GM12864 (cell line): ENCODE measurements at regions not wholly inside any gene's neighbourhood (a gene's known extent, or its start where the extent isn't known, plus 50 kb on each side); places are given as distances from the start of the nearest gene placed in this dataset.
"Not testable (repeated sequence)": the region's sequence is repeated elsewhere in the genome, so short reads cannot be mapped to it uniquely, and the experiment has no call there.

ENCODE experiments used
- DNase-seq: peaks from one replicate; pipeline ENCODE4 v3.0.0-alpha.2; 2011; ENCODE audit warnings: low read depth
- H3K4me3 ChIP-seq: 2 replicates; pipeline ENCODE4 v1.5.1; 2011; ENCODE audit warnings: mild to moderate bottlenecking, low read depth, low read length, control low read depth
- TF ChIP-seq, protein P1 (sequence below): IDR thresholded peaks from 2 replicates; pipeline ENCODE4 v1.5.1; 2011; ENCODE audit warnings: low read depth, mild to moderate bottlenecking, moderate library complexity, low read length, control low read depth, inconsistent platforms; ENCODE audit errors: missing control alignments

DNA sequence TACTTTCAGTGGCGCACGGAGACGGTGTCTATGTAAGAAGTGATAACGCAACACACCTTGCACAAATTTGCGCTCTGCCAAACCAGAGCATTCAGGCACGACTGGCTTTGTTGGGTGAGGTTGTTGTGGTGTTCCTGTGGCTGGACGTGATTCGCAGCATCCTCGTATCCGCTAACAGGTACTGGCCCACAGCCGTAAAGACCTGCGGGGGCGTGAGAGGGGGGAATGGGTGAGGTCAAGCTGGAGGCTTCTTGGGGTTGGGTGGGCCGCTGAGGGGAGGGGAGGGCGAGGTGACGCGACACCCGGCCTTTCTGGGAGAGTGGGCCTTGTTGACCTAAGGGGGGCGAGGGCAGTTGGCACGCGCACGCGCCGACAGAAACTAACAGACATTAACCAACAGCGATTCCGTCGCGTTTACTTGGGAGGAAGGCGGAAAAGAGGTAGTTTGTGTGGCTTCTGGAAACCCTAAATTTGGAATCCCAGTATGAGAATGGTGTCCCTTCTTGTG lies 510.9 kb downstream of the KCNJ18 start:
- TF ChIP-seq, protein P1, sequence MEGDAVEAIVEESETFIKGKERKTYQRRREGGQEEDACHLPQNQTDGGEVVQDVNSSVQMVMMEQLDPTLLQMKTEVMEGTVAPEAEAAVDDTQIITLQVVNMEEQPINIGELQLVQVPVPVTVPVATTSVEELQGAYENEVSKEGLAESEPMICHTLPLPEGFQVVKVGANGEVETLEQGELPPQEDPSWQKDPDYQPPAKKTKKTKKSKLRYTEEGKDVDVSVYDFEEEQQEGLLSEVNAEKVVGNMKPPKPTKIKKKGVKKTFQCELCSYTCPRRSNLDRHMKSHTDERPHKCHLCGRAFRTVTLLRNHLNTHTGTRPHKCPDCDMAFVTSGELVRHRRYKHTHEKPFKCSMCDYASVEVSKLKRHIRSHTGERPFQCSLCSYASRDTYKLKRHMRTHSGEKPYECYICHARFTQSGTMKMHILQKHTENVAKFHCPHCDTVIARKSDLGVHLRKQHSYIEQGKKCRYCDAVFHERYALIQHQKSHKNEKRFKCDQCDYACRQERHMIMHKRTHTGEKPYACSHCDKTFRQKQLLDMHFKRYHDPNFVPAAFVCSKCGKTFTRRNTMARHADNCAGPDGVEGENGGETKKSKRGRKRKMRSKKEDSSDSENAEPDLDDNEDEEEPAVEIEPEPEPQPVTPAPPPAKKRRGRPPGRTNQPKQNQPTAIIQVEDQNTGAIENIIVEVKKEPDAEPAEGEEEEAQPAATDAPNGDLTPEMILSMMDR, result no peak
- no peak overlapping the region for H3K4me3 ChIP-seq
- DNase-seq, result no peak

DNA sequence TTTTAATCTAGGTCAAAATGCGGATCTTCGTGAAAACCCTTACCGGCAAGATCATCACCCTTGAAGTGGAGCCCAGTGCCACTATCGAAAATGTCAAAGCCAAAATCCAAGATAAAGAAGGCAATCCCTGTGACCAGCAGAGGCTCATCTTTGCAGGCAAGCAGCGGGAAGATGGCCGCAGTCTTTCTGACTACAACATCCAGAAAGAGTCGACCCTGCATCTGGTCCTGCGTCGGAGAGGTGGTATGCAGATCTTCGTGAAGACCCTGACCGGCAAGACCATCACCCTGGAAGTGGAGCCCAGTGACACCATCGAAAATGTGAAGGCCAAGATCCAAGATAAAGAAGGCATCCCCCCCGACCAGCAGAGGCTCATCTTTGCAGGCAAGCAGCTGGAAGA lies 511.8 kb downstream of the KCNJ18 start:
- H3K4me3 ChIP-seq, DNase-seq: not testable (repeated sequence)

DNA sequence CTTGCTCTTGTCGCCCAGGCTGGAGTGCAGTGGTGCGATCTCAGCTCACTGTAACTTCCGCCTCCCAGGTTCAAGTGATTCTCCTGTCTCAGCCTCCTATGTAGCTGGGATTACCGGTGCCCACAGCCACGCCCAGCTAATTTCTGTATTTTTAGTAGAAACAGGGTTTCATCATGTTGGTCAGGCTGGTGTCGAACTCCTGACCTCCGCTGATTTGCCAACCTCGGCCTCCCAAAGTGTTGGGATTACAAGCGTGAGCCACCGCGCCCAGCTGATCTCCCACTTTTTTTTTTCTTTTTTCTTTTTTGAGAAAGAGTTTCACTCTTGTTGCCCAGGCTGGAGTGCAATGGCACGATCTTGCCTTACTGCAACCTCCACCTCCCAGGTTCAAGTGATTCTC lies 517.9 kb downstream of the KCNJ18 start:
- H3K4me3 ChIP-seq, DNase-seq: not testable (repeated sequence)

- H3K4me3 ChIP-seq, DNase-seq: not testable (repeated sequence)
Observed at GRCh38 chr17:22213169-22213568, 520.8 kb downstream of the KCNJ18 start.

GRCh38 chr17:22217135-22217534 lies 524.8 kb downstream of the KCNJ18 start:
- TF ChIP-seq, protein P1, result no peak
- H3K4me3 ChIP-seq, result no peak overlapping the region
- no peak for DNase-seq

DNA sequence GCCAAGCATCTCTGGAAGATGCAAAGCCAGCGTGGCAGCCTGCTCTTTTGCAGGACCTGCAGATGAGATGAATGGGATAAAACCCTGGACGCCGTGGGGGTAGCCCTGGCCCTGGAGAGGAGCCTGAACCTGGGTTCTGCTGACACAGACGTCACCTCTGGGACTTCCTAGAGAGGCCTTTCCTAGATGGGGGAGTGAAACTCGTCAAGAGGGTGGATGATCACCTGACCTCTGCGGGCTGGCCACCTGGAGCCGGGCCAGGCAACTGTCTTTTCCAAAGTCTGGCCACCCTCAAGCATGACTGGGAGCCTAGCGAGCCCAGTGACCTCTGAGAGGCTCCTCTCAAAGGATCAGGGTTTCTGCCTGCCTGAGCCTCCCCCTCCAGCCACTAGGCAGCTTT lies 529.0 kb downstream of the KCNJ18 start:
- no peak for DNase-seq
- H3K4me3 ChIP-seq, result no peak overlapping the region
- TF ChIP-seq, protein P1, result no peak

- not testable (repeated sequence) for DNase-seq, H3K4me3 ChIP-seq
Observed at GRCh38 chr17:22226477-22226876, 534.2 kb downstream of the KCNJ18 start.

- DNase-seq, result not testable (repeated sequence)
Observed at GRCh38 chr17:22226932-22227331, 534.6 kb downstream of the KCNJ18 start.

DNA sequence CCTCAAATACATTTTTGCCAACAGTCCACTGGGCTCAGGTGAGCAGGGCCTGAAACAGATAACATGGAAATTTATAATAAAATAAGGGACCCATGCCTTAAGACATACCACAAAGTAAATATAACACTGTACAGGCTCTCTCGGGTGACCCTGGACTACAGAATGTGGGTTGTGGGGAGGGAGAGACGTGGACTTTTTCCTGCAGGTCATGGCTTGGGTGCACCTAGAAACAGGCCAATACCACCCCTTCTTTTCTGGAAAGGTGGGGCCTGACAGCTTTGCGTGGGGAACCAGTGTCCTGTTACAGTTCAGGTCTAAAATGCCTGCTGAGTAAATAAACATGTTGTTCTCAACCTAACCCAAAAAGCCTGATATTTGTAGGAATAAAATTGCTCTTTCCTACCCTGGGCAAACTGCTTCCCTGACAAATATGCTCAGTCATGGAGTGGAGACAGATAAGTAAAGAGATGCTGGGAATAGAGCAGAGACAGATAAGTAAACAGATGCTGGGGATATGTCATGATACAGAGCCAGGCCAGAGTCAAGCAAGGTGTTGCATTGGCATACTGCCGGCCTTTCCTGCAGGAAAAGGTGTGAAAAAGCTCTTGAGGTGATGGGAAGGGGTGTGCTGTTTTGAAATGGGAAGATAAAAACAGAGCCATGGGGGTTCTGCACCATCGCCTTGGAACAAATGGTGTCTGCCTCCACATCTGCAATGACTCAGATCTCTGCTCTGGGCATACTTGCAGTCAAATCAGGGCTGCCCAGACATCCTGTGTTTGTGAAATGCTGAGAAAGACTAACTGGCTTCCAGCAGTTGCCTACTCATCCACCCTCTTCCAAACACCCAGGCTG lies 535.6 kb downstream of the KCNJ18 start:
- DNase-seq, H3K4me3 ChIP-seq: not testable (repeated sequence)

More at GRCh38 chr17:22226932-22227331, 534.6 kb downstream of the KCNJ18 start:
- H3K4me3 ChIP-seq, result not testable (repeated sequence)

GRCh38 chr17:22229821-22230220 lies 537.5 kb downstream of the KCNJ18 start:
- not testable (repeated sequence) for H3K4me3 ChIP-seq

DNA sequence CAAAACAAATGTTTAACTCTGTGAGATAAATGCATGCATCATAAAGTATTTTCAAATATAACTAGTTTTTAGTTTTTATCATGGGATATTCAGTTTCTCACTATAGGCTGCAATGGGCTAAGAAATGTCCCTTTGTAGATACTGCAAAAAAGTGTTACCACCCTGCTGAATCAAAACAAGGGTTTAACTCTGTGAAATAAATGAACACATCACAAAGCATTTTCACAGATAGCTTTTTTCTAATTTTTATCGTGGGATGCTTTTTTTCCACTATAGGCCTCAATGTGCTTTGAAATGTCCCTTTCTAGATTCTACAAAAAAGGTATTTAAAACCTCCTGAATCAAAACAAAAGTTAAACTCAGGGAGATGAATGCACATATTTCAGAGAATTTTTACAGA lies 541.1 kb downstream of the KCNJ18 start:
- no peak overlapping the region for H3K4me3 ChIP-seq
- no peak for DNase-seq
- TF ChIP-seq, protein P1, result no peak

More at GRCh38 chr17:22229821-22230220, 537.5 kb downstream of the KCNJ18 start:
- not testable (repeated sequence) for DNase-seq
